HEK293T (cell line): ENCODE measurements at regions not wholly inside any gene's neighbourhood (a gene's known extent, or its start where the extent isn't known, plus 50 kb on each side); places are given as distances from the start of the nearest gene placed in this dataset.

Experiments
- LEF1 ChIP-seq: fragments of 450-650 bp; IDR thresholded peaks from 2 replicates; pipeline ENCODE4 v1.6.1; 2017; ENCODE audit warnings: mild to moderate bottlenecking, borderline replicate concordance
- NFRKB ChIP-seq: fragments of 450-650 bp; IDR thresholded peaks from 2 replicates; pipeline ENCODE4 v1.6.1; 2016; ENCODE audit warnings: mild to moderate bottlenecking, moderate library complexity
- PKNOX1 ChIP-seq: fragments of 450-650 bp; IDR thresholded peaks from 2 replicates; pipeline ENCODE4 v1.6.1; 2016
- SP1 ChIP-seq: fragments of 450-650 bp; IDR thresholded peaks from 2 replicates; pipeline ENCODE4 v1.6.1; 2017
- TARDBP ChIP-seq: fragments of 450-650 bp; IDR thresholded peaks from 2 replicates; pipeline ENCODE4 v1.6.1; 2016
- ZNF384 ChIP-seq: fragments of 450-650 bp; IDR thresholded peaks from 2 replicates; pipeline ENCODE4 v1.6.1; 2016

- TF ChIP-seq PKNOX1 (no peak), ZNF384 (no peak), TARDBP (no peak), NFRKB (no peak), SP1 (no peak), LEF1 (no peak)
These were observed 142.2 kb upstream of the DTNA start for GRCh38 chr18:34567857-34568256.
